ENCODE measurements at regions not wholly inside any gene's neighbourhood (a gene's known extent, or its start where the extent isn't known, plus 50 kb on each side); places are given as distances from the start of the nearest gene placed in this dataset.

GRCh38 chr4:11488657-11489452 lies 60.2 kb upstream of the HS3ST1 start:
- peak overlapping the region in 1 of 12 donors; percentile 85 for H3K27ac ChIP-seq
- 79 to 91% (median 84%) methylated on average over 6 of the region's 6 CpGs for WGBS, 4 donors
- intact Hi-C loops (cut with DNase I), result no loop called here

GRCh38 chr4:11487868-11488544 lies 59.3 kb upstream of the HS3ST1 start:
- no peak for TF ChIP-seq POLR2A (IDR thresholded peaks at IDR 0.05)
- TF ChIP-seq CTCF (IDR thresholded peaks at IDR 0.05), result no peak
- whole genome bisulfite sequencing, 4 donors, result 64 to 73% (median 66%) methylated on average over 3 of the region's 3 CpGs
- Histone ChIP-seq H3K36me3 (no peaks in the 10 kb centered on the region), H3K4me1 (peaks cover 0 to 32% (median 0%) of the 10 kb centered on the region in 12 donors), H3K4me3 (no peak overlapping the region), H3K27ac (peak overlapping the region in 1 of 12 donors; percentile 54), H3K27me3 (no peaks in the 10 kb centered on the region), H3K9me3 (peaks cover 0 to 4% (median 0%) of the 10 kb centered on the region in 12 donors)
- ATAC-seq, result peak in 1 of 4 donors; percentile 45
- intact Hi-C loops (cut with DNase I), result no loop called here
- DNase-seq, result no peak

More at GRCh38 chr4:11488657-11489452, 60.2 kb upstream of the HS3ST1 start:
- peaks cover 0 to 28% (median 0%) of the 10 kb centered on the region in 12 donors for H3K4me1 ChIP-seq
- ATAC-seq (no peak), DNase-seq (no peak)
- no peaks in the 10 kb centered on the region for H3K27me3 ChIP-seq
- no peak for TF ChIP-seq POLR2A (IDR thresholded peaks at IDR 0.05)
- no peak for TF ChIP-seq CTCF (IDR thresholded peaks at IDR 0.05)
- H3K36me3 ChIP-seq, result no peaks in the 10 kb centered on the region
- H3K9me3 ChIP-seq, result peaks cover 0 to 4% (median 0%) of the 10 kb centered on the region in 12 donors
- no peak overlapping the region for H3K4me3 ChIP-seq

- Histone ChIP-seq H3K9me3 (no peaks in the 10 kb centered on the region), H3K4me1 (peaks cover 0 to 40% (median 0%) of the 10 kb centered on the region in 12 donors), H3K27me3 (no peaks in the 10 kb centered on the region), H3K36me3 (no peaks in the 10 kb centered on the region), H3K27ac (peak overlapping the region in 1 of 12 donors; percentile 54), H3K4me3 (no peak overlapping the region)
- ATAC-seq (no peak), DNase-seq (no peak)
- intact Hi-C loops (cut with DNase I), result no loop called here
- TF ChIP-seq POLR2A (IDR thresholded peaks at IDR 0.05), result no peak
- no peak for TF ChIP-seq CTCF (IDR thresholded peaks at IDR 0.05)
Measured at GRCh38 chr4:11487139-11487538, 58.4 kb upstream of the HS3ST1 start.

- intact Hi-C loops (cut with DNase I), result no loop called here
- Histone ChIP-seq H3K9me3 (no peaks in the 10 kb centered on the region), H3K27me3 (no peaks in the 10 kb centered on the region), H3K27ac (no peak overlapping the region), H3K36me3 (no peaks in the 10 kb centered on the region), H3K4me3 (no peak overlapping the region), H3K4me1 (peaks cover 0 to 52% (median 0%) of the 10 kb centered on the region in 12 donors)
- no peak for DNase-seq
- WGBS, 4 donors, result 72 to 83% (median 79%) methylated on average over 2 of the region's 2 CpGs
- no peak for ATAC-seq
- TF ChIP-seq CTCF (IDR thresholded peaks at IDR 0.05), result no peak
- no peak for TF ChIP-seq POLR2A (IDR thresholded peaks at IDR 0.05)
Measured at GRCh38 chr4:11485926-11486325, 57.2 kb upstream of the HS3ST1 start.

Data from heart left ventricle (tissue), 16 donors.